ENCODE measurements at regions not wholly inside any gene's neighbourhood (a gene's known extent, or its start where the extent isn't known, plus 50 kb on each side); places are given as distances from the start of the nearest gene placed in this dataset.

DNA sequence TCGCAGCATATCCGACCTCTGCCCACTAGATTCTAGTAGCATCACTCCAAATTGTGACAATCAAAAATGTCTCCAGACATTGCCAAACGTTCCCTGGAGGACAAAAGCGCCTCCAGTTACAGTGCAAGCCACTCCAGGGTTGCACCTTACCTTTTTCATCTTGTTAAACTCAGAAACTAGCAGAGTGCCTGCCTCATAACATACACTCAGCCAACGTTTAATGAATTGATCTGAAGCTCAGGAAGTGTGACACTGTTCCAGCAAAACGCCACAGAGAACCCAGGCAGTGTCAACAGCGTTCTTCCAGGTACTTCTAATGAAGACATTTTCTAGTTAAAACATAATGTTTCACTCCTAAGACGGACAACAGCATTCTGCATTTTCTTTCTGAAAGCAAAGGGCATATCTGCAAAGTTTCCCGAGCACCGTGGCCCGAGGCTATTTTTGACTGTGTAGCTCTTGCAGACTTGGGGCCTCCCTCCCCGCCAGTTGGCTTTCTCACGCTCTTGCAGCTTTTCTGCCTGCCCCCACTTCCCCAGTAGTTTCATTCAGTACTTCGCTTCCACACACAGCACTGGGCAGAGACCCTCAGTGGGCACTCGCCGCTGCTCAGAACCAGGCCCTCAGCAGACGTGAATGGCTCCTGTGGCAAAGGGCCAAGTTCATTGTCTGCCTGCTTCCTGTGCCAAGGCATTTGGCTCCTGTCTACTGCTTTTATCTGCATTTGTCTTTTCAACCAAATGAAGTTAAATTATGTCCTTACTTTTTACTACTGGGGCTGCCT, 133.4 kb upstream of the TTC29 start:
- TF ChIP-seq, protein P1, sequence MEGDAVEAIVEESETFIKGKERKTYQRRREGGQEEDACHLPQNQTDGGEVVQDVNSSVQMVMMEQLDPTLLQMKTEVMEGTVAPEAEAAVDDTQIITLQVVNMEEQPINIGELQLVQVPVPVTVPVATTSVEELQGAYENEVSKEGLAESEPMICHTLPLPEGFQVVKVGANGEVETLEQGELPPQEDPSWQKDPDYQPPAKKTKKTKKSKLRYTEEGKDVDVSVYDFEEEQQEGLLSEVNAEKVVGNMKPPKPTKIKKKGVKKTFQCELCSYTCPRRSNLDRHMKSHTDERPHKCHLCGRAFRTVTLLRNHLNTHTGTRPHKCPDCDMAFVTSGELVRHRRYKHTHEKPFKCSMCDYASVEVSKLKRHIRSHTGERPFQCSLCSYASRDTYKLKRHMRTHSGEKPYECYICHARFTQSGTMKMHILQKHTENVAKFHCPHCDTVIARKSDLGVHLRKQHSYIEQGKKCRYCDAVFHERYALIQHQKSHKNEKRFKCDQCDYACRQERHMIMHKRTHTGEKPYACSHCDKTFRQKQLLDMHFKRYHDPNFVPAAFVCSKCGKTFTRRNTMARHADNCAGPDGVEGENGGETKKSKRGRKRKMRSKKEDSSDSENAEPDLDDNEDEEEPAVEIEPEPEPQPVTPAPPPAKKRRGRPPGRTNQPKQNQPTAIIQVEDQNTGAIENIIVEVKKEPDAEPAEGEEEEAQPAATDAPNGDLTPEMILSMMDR (IDR thresholded peaks at IDR 0.05): no peak
- TF ChIP-seq POLR2AphosphoS5 (IDR thresholded peaks at IDR 0.05): no peak
- no peak for TF ChIP-seq POLR2A (IDR thresholded peaks at IDR 0.05)

All from prostate gland (tissue), 2 donors.